Ovary (tissue), 7 donors: ENCODE measurements at regions not wholly inside any gene's neighbourhood (a gene's known extent, or its start where the extent isn't known, plus 50 kb on each side); places are given as distances from the start of the nearest gene placed in this dataset.

ENCODE experiments used
- DNase-seq, 5 donors: peaks; one replicate each; pipeline ENCODE4 v3.0.0-alpha.2; 2019 to 2020
- H3K27ac ChIP-seq, 2 donors: fragments of 200-600 bp; one replicate each; pipeline versions ENCODE4 v1.5.1 to v1.8.0; 2019 to 2022
- H3K27me3 ChIP-seq: fragments of 200-600 bp; one replicate; pipeline ENCODE4 v1.8.0; 2022
- H3K36me3 ChIP-seq: fragments of 200-600 bp; sonication (generic); one replicate; pipeline ENCODE4 v1.5.1; 2019
- H3K4me1 ChIP-seq: one replicate; pipeline ENCODE4 v1.8.1; 2013; ENCODE audit warnings: mild to moderate bottlenecking, moderate library complexity; ENCODE audit not compliant: insufficient read depth
- H3K4me3 ChIP-seq: fragments of 200-600 bp; sonication (generic); one replicate; pipeline ENCODE4 v1.5.1; 2017
- H3K9me3 ChIP-seq, 2 donors: fragments of 200-600 bp in 1 of 2; sonication (generic) in 1 of 2; one replicate each; pipeline versions ENCODE4 v1.5.1 to v1.8.1; 2013 to 2019; ENCODE audit warnings: mild to moderate bottlenecking in 1 of 2, moderate library complexity in 1 of 2
- EP300 ChIP-seq: sonication (generic); formaldehyde crosslinking; IDR thresholded peaks from one replicate; pipeline ENCODE4 v1.6.1; 2017; ENCODE audit warnings: antibody characterized with exemption
- POLR2A ChIP-seq: fragments of 450-650 bp; IDR thresholded peaks from one replicate; pipeline ENCODE4 v1.6.1; 2017; ENCODE audit warnings: antibody characterized with exemption, mild to moderate bottlenecking, moderate library complexity
- WGBS, 3 donors: extraction: QIAGEN DNeasy Blood & Tissue Kit in 1 of 3; methylation state at CpG; one replicate each; pipeline versions ENCODE4 v1.1.5 to v1.1.7; 2013 to 2017; 5-methylcytosine and 5-hydroxymethylcytosine counted together
- intact Hi-C, 4 donors: fragments of 100-400 bp; cut with DNase I; formaldehyde crosslinking; loops; one replicate each; pipeline versions ENCODE4 v1.11.0 to v1.15.1; 2022 to 2023
- TF ChIP-seq, protein P1 (sequence below), 3 donors: fragments of 450-650 bp in 2 of 3; fragments of 200-600 bp in 1 of 3; IDR thresholded peaks; one replicate each; pipeline versions ENCODE4 v1.5.1 to v1.8.0; 2016 to 2022; ENCODE audit warnings: antibody characterized with exemption in 3 of 3, mild to moderate bottlenecking in 1 of 3
- donor health status: DM: no; HTN: no; CAD: no; lungs with moderate emphysema.
- donor health status: DM: no; HTN: no; CAD: no.
- donor health status: Bipolar disorder and iron deficiency.
- donor health status: DM: no; HTN: no; CAD: no.
- donor health status: DM: yes; HTN: yes; CAD: no.

DNA sequence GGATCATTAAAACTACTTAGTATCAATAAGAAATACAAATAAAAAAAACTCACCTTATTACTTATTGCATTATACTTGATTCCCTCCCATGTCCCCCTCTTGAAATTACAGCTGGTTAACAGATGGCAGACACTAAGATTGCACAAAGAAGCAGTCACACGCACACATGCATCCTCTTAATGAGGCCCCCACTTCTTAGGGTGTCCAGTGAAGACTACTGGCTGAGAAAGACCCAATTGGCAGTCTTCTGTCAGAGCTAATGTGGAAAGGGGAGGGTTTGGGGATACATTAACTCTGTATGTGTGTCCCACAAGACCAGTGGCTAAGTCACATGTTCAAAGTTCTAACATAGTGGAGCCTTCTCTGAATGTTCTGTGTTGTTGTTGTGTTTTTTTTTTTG is 210.7 kb downstream of the MTX2 start:
- Histone ChIP-seq H3K27me3 (no peaks in the 10 kb centered on the region), H3K36me3 (no peaks in the 10 kb centered on the region), H3K4me1 (no peaks in the 10 kb centered on the region), H3K27ac (no peak overlapping the region), H3K4me3 (no peak overlapping the region), H3K9me3 (no peaks in the 10 kb centered on the region)
- TF ChIP-seq EP300 (no peak), POLR2A (no peak)
- TF ChIP-seq, protein P1, sequence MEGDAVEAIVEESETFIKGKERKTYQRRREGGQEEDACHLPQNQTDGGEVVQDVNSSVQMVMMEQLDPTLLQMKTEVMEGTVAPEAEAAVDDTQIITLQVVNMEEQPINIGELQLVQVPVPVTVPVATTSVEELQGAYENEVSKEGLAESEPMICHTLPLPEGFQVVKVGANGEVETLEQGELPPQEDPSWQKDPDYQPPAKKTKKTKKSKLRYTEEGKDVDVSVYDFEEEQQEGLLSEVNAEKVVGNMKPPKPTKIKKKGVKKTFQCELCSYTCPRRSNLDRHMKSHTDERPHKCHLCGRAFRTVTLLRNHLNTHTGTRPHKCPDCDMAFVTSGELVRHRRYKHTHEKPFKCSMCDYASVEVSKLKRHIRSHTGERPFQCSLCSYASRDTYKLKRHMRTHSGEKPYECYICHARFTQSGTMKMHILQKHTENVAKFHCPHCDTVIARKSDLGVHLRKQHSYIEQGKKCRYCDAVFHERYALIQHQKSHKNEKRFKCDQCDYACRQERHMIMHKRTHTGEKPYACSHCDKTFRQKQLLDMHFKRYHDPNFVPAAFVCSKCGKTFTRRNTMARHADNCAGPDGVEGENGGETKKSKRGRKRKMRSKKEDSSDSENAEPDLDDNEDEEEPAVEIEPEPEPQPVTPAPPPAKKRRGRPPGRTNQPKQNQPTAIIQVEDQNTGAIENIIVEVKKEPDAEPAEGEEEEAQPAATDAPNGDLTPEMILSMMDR (IDR thresholded peaks at IDR 0.05), result no peak
- WGBS, 3 donors, result 81 to 85% (median 84%) methylated on average over 1 of the region's 1 CpG
- DNase-seq, result no peak
- intact Hi-C loops, result no loop called here

DNA sequence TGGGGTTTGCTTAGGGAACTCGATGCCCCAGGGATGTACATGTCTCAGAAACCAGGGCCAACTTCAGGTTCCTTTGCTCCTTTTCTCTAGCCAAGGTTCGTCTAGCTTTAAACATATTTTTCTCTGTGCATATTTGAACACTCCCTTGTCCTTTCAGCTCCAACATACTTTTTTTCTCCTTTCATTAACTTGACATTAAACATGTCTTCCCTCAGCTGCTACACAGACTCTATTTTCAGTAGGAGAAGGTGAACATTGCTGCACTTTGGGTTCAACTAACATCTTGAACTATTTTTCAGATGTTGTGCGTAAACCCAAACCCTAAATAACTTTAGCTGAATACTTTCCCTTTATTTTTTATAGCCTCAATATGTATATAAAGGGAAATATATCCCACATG is 212.9 kb downstream of the MTX2 start:
- Histone ChIP-seq H3K4me1 (no peaks in the 10 kb centered on the region), H3K9me3 (no peaks in the 10 kb centered on the region), H3K4me3 (no peak overlapping the region), H3K36me3 (no peaks in the 10 kb centered on the region), H3K27ac (no peak overlapping the region), H3K27me3 (no peaks in the 10 kb centered on the region)
- TF ChIP-seq, protein P1 (IDR thresholded peaks at IDR 0.05), result no peak
- TF ChIP-seq EP300 (no peak), POLR2A (no peak)
- intact Hi-C loops, result no loop called here
- WGBS, 3 donors, result 45 to 66% (median 59%) methylated on average over 3 of the region's 3 CpGs
- no peak for DNase-seq

DNA sequence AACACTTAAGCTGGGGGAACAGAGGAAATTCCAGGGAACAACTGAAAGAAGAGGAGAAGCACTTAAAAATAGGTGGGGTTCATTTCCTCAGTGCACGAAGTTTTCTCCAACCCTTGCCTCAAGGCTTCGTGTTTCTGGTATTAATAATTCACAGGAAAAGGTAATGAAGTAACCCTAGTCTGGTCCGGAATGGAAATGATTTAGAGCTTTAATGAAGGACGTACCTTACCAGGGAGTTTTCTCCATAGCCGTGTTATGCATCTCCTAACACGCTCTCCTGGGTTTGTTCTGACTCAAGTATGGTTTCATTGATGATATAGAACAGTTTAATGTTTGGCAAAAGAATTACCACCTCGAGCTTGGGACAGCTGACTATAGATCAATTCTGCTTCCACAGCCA is 214.2 kb downstream of the MTX2 start:
- Histone ChIP-seq H3K4me1 (no peaks in the 10 kb centered on the region), H3K4me3 (no peak overlapping the region), H3K27me3 (no peaks in the 10 kb centered on the region), H3K36me3 (no peaks in the 10 kb centered on the region), H3K27ac (no peak overlapping the region), H3K9me3 (no peaks in the 10 kb centered on the region)
- TF ChIP-seq, protein P1 (IDR thresholded peaks at IDR 0.05), result no peak
- TF ChIP-seq POLR2A (no peak), EP300 (no peak)
- 73 to 82% (median 81%) methylated on average over 7 of the region's 7 CpGs for WGBS, 3 donors
- intact Hi-C loops, result no loop called here
- DNase-seq, result no peak

GRCh38 chr2:176483901-176484568 is 214.8 kb downstream of the MTX2 start:
- no peaks in the 10 kb centered on the region for H3K9me3 ChIP-seq
- H3K36me3 ChIP-seq, result no peaks in the 10 kb centered on the region
- no peak for DNase-seq
- H3K4me1 ChIP-seq, result no peaks in the 10 kb centered on the region
- TF ChIP-seq POLR2A, result no peak
- TF ChIP-seq EP300, result no peak
- TF ChIP-seq, protein P1 (IDR thresholded peaks at IDR 0.05), result no peak
- intact Hi-C loops, result no loop called here
- no peak overlapping the region for H3K27ac ChIP-seq
- no peak overlapping the region for H3K4me3 ChIP-seq
- WGBS, 3 donors, result 89 to 92% (median 92%) methylated on average over 10 of the region's 10 CpGs
- H3K27me3 ChIP-seq, result no peaks in the 10 kb centered on the region
